GM23248 (cell line): ENCODE measurements at regions not wholly inside any gene's neighbourhood (a gene's known extent, or its start where the extent isn't known, plus 50 kb on each side); places are given as distances from the start of the nearest gene placed in this dataset.
A peak's percentile ranks its signal among the peaks of the same experiment; 100 is the strongest.

Experiments
- DNase-seq: peaks from one replicate; pipeline ENCODE4 v3.0.0-alpha.2; 2015
- H2AFZ ChIP-seq: fragments of 200-600 bp; sonication (generic); 2 replicates; pipeline ENCODE4 v1.6.1; 2016; ENCODE audit warnings: antibody characterized with exemption
- H3F3A ChIP-seq: fragments of 200-600 bp; sonication (generic); 2 replicates; pipeline ENCODE4 v1.6.1; 2016; ENCODE audit warnings: mild to moderate bottlenecking, antibody characterized with exemption, mixed run types; ENCODE audit not compliant: insufficient read depth
- H3K27ac ChIP-seq: fragments of 200-600 bp; sonication (generic); 2 replicates; pipeline ENCODE4 v1.5.1; 2016; ENCODE audit warnings: mild to moderate bottlenecking
- H3K27me3 ChIP-seq: fragments of 200-600 bp; sonication (generic); replicated peaks from 2 replicates; pipeline ENCODE4 v1.6.1; 2016; ENCODE audit warnings: mild to moderate bottlenecking; ENCODE audit not compliant: insufficient read depth
- H3K36me3 ChIP-seq: fragments of 200-600 bp; sonication (generic); 2 replicates; pipeline ENCODE4 v1.6.1; 2016; ENCODE audit warnings: low read depth, mild to moderate bottlenecking
- H3K4me1 ChIP-seq: fragments of 200-600 bp; sonication (generic); 2 replicates; pipeline ENCODE4 v1.6.1; 2016; ENCODE audit warnings: mild to moderate bottlenecking; ENCODE audit not compliant: insufficient read depth
- H3K4me2 ChIP-seq: fragments of 200-600 bp; sonication (generic); one replicate; pipeline ENCODE4 v1.6.1; 2016; ENCODE audit warnings: mild to moderate bottlenecking; ENCODE audit not compliant: unreplicated experiment
- H3K4me3 ChIP-seq: fragments of 200-600 bp; sonication (generic); 2 replicates; pipeline ENCODE4 v1.5.1; 2016; ENCODE audit warnings: mild to moderate bottlenecking
- H3K79me2 ChIP-seq: fragments of 200-600 bp; sonication (generic); 2 replicates; pipeline ENCODE4 v1.6.1; 2016; ENCODE audit warnings: mild to moderate bottlenecking; ENCODE audit not compliant: insufficient read depth
- H3K9ac ChIP-seq: fragments of 200-600 bp; sonication (generic); 2 replicates; pipeline ENCODE4 v1.6.1; 2016; ENCODE audit warnings: mild to moderate bottlenecking
- H3K9me2 ChIP-seq: fragments of 200-600 bp; sonication (generic); 2 replicates; pipeline ENCODE4 v1.6.1; 2016; ENCODE audit warnings: mixed run types, mild to moderate bottlenecking, moderate library complexity; ENCODE audit not compliant: insufficient read depth
- H3K9me3 ChIP-seq: fragments of 200-600 bp; sonication (generic); one replicate; pipeline ENCODE4 v1.6.1; 2017; ENCODE audit warnings: low read depth
- H4K20me1 ChIP-seq: fragments of 200-600 bp; sonication (generic); 2 replicates; pipeline ENCODE4 v1.6.0; 2016; ENCODE audit not compliant: insufficient read depth
- EZH2 ChIP-seq: fragments of 200-600 bp; sonication (generic); IDR thresholded peaks from 2 replicates; pipeline ENCODE4 v1.6.1; 2018; ENCODE audit warnings: antibody characterized with exemption, mild to moderate bottlenecking; ENCODE audit not compliant: insufficient read depth, poor library complexity, severe bottlenecking
- EZH2phosphoT487 ChIP-seq: fragments of 200-600 bp; sonication (generic); IDR thresholded peaks from 2 replicates; pipeline ENCODE4 v1.6.1; 2018; ENCODE audit warnings: antibody characterized with exemption, moderate library complexity, mild to moderate bottlenecking, low read depth; ENCODE audit not compliant: insufficient read depth
- WGBS, 2 experiments: methylation state at CpG; one replicate each; pipeline ENCODE4 v1.1.6; 2015 to 2017; ENCODE audit warnings: low lambda C conversion rate in 2 of 2, low coverage in 1 of 2; ENCODE audit errors: missing lambda C conversion rate in 2 of 2; 5-methylcytosine and 5-hydroxymethylcytosine counted together
- in situ Hi-C: fragments of 300-500 bp; cut with MboI; formaldehyde crosslinking; loops from 2 replicates; pipeline ENCODE4 v1.15.0; 2020

- in situ Hi-C loops = loop anchor here (10.0 kb wide), 1 partner anchor 605 kb away; no protein-coding TSS in a partner anchor
- no peaks in the 10 kb centered on the region for H3K36me3 ChIP-seq
- H3K9me3 ChIP-seq = no peaks in the 10 kb centered on the region
- H3F3A ChIP-seq = peaks cover 5% of the 10 kb centered on the region; the same call in 1 of the 2 replicates
- peak overlapping the region; percentile 20; the same call in 1 of the 2 replicates for H3K4me3 ChIP-seq
- H3K79me2 ChIP-seq = no peaks in the 10 kb centered on the region
- peak overlapping the region; percentile 3; the same call in 1 of the 2 replicates for H2AFZ ChIP-seq
- WGBS, 2 experiments = 13 to 14% methylated on average over 11 of the region's 11 CpGs
- no peaks in the 10 kb centered on the region for H3K9me2 ChIP-seq
- H4K20me1 ChIP-seq = no peaks in the 10 kb centered on the region
- peak; percentile 75 for DNase-seq
- H3K27ac ChIP-seq = no peak overlapping the region
- no peak overlapping the region for H3K9ac ChIP-seq
- no peak for TF ChIP-seq EZH2
- no peak for TF ChIP-seq EZH2phosphoT487
- H3K27me3 ChIP-seq = peaks cover 12% of the 10 kb centered on the region
- peak overlapping the region; percentile 54 for H3K4me2 ChIP-seq
- H3K4me1 ChIP-seq = peaks cover 12% of the 10 kb centered on the region
These were observed 413.9 kb downstream of the COG6 start for GRCh38 chr13:40069173-40070044.

- no peaks in the 10 kb centered on the region for H3K79me2 ChIP-seq
- H3K4me2 ChIP-seq = no peak overlapping the region
- WGBS, 2 experiments = 81 to 82% methylated on average over 3 of the region's 3 CpGs
- H3K4me1 ChIP-seq = 0 out of 2 replicates have a peak, but pooled peaks cover 5% of the 10 kb centered on the region
- in situ Hi-C loops = loop anchor here (10.0 kb wide), 1 partner anchor 604 kb away; no protein-coding TSS in a partner anchor
- no peaks in the 10 kb centered on the region for H3F3A ChIP-seq
- no peak overlapping the region for H3K27ac ChIP-seq
- H4K20me1 ChIP-seq = no peaks in the 10 kb centered on the region
- H3K9ac ChIP-seq = no peak overlapping the region
- no peak overlapping the region for H2AFZ ChIP-seq
- no peaks in the 10 kb centered on the region for H3K9me3 ChIP-seq
- no peaks in the 10 kb centered on the region for H3K36me3 ChIP-seq
- no peak overlapping the region for H3K4me3 ChIP-seq
- H3K9me2 ChIP-seq = no peaks in the 10 kb centered on the region
- peaks cover 16% of the 10 kb centered on the region for H3K27me3 ChIP-seq
- TF ChIP-seq EZH2 (no peak), EZH2phosphoT487 (no peak)
- no peak for DNase-seq
These were observed 414.9 kb downstream of the COG6 start for GRCh38 chr13:40070357-40070756.

- Histone ChIP-seq H2AFZ (no peak overlapping the region), H3K9me2 (no peaks in the 10 kb centered on the region), H3K4me1 (0 out of 2 replicates have a peak, but pooled peaks cover 5% of the 10 kb centered on the region), H4K20me1 (no peaks in the 10 kb centered on the region), H3K4me2 (no peak overlapping the region), H3K9me3 (no peaks in the 10 kb centered on the region), H3K36me3 (no peaks in the 10 kb centered on the region), H3K79me2 (no peaks in the 10 kb centered on the region), H3F3A (no peaks in the 10 kb centered on the region), H3K27ac (no peak overlapping the region), H3K9ac (no peak overlapping the region), H3K4me3 (no peak overlapping the region), H3K27me3 (peaks cover 16% of the 10 kb centered on the region)
- TF ChIP-seq EZH2 (no peak), EZH2phosphoT487 (no peak)
- WGBS, 2 experiments = 72 to 90% methylated on average over 4 of the region's 4 CpGs
- in situ Hi-C loops = loop anchor here (10.0 kb wide), 1 partner anchor 602 kb away; no protein-coding TSS in a partner anchor
- no peak for DNase-seq
These were observed 417.2 kb downstream of the COG6 start for GRCh38 chr13:40072663-40073120.

- Histone ChIP-seq H3K4me2 (no peak overlapping the region), H3K4me3 (no peak overlapping the region), H3F3A (no peaks in the 10 kb centered on the region), H3K9me3 (no peaks in the 10 kb centered on the region), H3K36me3 (no peaks in the 10 kb centered on the region), H3K4me1 (0 out of 2 replicates have a peak, but pooled peaks cover 4% of the 10 kb centered on the region), H3K79me2 (no peaks in the 10 kb centered on the region), H4K20me1 (no peaks in the 10 kb centered on the region), H3K9me2 (no peaks in the 10 kb centered on the region), H2AFZ (no peak overlapping the region), H3K9ac (no peak overlapping the region), H3K27ac (no peak overlapping the region), H3K27me3 (peaks cover 24% of the 10 kb centered on the region)
- in situ Hi-C loops = loop anchor here (10.0 kb wide), 1 partner anchor 600 kb away; no protein-coding TSS in a partner anchor
- 73 to 77% methylated on average over 3 of the region's 3 CpGs for WGBS, 2 experiments
- TF ChIP-seq EZH2phosphoT487 = no peak
- no peak for TF ChIP-seq EZH2
- DNase-seq = no peak
These were observed 418.9 kb downstream of the COG6 start for GRCh38 chr13:40074338-40074737.
